Right lung (tissue), 2 donors: ENCODE measurements at regions not wholly inside any gene's neighbourhood (a gene's known extent, or its start where the extent isn't known, plus 50 kb on each side); places are given as distances from the start of the nearest gene placed in this dataset.

Experiments used
- DNase-seq, 2 donors: peaks; one replicate each; pipeline ENCODE4 v3.0.0-alpha.2; 2013

DNA sequence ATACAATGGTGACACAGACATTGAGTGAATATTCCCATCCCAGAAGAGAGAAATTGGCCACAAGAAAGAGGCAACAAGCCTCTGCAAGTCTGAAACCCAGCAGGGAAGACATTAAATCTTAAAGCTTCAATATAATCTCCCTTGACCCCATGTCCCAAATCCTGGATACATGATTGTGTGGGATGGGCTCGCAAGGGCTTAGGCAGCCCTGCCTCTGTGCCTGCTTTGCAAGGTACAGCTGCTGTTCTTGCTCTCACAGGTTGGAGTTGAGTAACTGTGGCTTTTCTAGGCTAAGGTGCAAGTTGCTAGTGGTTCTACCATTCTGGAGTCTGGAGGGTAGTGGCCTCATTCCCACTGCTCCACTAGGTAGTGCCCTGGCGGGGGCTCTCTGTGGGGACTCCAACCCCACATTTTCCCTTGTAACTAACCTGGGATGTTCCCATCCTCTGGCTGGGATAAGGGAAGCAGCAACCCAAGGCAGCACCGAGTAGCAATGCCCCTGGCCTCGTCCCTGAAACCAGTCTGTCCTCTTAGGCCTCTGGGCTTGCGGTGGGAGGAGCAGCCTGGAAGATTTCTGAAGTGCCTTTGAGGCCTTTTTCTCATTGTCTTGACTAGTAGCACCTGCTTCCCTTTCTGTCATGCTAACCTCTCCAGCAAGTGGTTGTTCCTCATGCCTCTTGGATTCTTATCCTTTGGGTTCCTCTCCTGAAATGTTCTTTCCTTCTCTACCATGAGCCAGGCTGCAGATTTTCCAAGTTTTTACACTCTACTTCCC is 90.0 kb downstream of the FAM174B start:
- no peak for DNase-seq

DNA sequence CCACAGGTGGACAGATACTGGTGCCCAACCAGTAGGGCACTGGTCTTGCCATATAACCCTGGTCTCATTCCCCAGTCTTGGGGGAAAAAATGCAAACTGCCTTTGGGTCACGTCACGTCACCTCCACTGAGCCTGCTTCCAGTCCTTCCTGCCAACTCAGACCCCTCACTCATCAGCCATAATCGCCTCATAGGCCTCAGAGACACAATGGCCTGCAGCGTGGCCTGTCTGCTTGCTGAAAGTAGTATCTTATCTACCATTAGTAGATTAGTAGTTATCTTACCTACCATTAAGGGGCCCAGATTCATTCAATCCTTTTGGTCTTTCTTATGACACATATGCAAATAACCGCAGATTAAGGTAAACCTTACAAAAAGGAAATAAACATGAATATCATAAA is 93.8 kb downstream of the FAM174B start:
- DNase-seq: no peak

DNA sequence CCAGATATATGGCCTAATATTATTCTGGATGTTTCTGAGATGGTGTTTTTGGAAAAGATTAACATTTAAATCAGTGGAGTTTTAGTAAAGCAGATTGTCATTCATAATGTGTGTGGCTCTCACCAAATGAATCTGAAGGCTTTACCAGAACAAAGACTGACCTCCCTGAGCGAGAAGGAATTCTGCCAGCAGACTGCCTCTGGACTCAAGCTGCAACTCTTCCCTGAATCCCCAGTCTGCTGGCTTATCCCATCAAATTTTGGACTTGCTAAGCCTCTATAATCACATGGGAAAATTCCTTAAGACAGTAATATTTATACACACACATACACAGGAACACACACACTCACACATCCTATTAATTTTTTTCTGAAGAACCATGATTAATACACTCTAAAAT is 102.3 kb downstream of the FAM174B start:
- DNase-seq: no peak

DNA sequence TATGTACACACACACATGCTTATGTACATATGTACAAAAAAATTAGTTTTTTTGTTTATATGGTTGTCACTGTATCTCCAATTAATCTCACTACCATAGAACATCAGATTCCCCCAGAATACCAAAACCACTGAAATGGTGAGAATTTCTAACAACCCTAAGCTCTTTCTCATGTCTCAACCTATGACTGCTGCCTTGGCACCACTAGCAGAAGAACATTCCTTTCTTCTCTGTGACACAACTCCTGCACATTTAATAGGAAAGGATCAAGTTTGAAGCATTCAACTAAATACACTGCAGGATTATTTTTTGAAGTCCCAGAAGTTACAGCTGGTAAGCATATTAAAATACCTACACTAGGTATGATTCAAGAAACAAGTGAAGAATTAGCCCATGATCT is 109.6 kb downstream of the FAM174B start:
- DNase-seq: no peak

DNA sequence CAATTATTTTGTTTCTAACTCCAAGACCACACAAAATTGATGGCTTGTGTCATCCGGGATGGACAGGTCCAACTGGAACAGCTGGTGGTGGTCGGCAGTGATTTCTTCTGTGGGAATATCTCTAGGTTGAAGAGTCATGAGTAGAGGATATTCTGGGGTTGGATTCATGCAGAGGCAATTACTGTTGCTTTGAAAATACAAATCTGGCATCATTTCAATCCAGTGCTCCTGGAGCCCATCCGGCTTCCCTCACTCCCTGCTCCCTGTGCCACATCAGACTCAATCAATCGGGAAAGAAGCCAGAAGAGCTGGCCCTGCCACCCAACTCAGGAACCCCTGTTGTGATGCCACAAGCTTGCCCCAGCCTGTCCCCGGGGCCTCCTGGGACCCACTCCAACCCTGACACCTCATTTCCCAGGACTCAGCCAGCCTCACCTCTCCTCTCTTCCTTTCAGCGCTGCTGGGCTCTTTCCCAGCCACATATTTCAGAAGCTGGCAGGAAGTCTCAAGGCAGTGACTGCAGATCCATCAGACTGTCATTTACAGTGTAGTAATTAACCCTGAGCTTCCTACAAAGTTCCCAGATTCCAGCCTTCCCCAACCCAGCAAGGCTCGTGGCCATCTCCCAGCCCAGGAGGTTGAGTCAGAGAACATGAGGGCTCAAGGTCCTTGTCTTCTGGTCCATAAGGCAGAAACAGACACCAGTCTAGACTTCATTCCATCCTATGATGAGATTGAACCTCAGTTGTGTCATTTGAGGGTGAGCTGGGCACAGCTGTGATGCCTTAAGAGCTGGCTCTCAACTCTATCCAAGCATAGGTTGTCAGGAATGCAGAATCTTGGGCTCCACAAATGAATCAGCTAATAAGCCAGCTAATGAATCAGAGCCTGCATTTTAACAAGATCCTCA is 114.0 kb downstream of the FAM174B start:
- DNase-seq: peak in 1 of 2 donors; percentile 69

DNA sequence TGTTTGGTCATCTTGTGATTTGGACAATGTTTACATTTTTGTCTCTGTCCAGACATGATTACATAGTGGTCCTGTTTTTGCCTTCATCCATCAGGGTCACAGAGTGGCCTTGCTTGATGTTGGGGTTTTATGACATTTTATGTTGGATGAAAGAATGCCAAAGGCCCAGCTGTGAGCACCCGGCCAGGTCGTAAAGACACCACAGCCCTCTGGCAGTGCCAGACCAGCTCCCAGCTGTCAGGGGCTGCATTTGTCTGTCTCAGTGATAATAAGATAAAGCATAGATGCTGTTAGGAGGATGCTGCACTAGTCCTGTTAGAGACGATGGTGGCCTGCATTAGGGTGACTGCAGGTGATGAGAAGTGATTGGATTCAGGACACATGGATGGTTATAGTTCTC is 117.5 kb downstream of the FAM174B start:
- no peak for DNase-seq

DNA sequence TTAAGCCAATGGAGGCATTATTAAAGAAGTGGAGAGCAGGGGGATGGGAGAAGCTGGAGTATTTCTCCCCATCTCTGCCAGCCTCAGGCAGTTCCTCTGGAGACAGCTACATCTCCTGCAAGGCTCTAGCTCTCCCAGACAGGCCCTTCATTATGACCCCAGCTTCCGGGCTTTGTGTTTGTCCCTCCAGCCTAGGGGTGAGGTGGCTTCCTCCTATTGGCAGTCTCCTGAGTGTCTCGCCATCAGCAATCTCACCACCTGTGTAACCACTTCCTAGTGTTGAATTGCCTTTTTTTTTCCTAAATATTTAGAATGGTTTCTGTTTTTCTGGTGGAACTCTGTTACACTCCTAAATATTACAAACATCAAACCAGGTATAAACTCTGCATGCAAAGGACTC is 122.3 kb downstream of the FAM174B start:
- DNase-seq: no peak

DNA sequence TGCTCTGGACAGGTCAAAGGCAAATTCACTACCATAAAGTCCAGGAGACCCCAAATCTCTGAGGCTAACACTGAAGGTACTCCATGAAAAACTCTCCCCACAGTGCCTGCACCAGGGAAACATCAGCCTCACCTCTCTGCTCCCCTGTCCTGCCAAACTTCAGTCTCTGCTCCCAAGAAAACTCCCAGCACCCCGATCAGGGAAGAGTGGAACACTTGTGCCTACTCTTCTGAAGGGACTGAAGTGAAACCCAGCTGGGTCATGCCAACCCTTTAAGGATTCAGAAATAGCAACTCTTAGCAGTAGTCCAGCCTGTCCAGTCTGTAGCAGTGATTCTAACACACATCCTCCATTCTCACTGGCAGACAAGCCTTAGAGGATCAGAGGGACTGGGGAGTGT is 124.2 kb downstream of the FAM174B start:
- no peak for DNase-seq

DNA sequence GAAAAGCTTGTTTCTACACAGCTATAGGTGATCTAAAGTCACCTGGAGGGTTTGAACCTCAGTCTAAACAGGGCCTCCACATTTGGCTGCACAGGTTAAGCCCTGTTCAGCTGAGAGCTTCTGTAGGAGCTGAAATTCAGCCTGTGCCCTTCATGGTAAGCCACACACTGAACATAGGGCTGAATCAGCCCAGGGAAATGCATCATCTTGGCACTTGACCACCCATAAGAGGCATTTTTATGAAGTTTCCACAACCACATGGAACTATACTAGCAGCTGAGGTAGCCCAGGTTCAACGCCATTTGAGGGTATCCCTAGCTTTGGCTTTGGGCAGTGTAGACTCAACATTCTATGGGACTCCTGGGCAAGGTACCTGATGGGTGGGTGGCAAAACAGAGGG is 126.8 kb downstream of the FAM174B start:
- DNase-seq: no peak

DNA sequence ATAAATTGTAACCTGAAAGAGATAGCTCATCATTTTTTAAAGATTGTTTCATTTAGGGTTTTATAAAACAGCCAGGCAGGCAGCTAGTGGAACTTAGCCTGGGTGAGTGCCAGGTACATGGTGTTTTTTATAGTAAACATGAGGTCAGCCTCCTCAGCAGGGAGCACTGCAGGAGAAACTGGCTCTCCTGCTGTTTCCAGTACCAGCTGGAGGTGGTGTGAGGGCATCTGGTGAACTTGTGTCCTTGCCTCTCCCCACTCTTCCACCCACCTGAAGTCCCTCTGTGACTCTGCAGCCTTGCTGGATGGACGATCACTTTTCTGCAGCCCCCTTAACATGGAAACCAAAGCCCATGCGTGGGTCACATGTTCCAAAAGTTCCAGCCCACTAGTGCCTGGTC is 128.4 kb downstream of the FAM174B start:
- no peak for DNase-seq

DNA sequence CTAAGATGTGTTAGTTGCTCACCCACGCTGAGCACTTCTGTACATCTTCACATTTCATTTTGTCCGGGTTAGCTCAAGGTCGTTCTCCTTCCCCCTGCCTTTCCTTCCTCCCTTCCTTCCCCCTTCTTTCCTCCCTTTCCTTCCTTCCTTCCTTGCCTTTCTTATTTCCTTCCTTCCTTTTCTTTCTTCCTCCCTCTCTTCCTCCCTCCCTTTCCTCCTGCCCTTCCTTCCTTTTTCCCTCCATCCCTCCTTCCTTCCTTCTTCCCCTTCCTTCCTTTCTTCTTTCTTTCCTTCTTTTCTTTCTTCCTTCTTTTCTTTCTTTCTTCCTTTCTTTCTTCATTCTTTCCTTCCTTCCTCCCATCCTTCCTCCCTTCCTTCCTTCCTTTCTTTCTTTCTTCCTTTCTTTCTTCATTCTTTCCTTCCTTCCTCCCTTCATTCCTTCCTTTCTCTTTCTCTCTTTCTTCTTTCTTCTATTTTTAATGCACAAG is 129.8 kb downstream of the FAM174B start:
- no peak for DNase-seq

DNA sequence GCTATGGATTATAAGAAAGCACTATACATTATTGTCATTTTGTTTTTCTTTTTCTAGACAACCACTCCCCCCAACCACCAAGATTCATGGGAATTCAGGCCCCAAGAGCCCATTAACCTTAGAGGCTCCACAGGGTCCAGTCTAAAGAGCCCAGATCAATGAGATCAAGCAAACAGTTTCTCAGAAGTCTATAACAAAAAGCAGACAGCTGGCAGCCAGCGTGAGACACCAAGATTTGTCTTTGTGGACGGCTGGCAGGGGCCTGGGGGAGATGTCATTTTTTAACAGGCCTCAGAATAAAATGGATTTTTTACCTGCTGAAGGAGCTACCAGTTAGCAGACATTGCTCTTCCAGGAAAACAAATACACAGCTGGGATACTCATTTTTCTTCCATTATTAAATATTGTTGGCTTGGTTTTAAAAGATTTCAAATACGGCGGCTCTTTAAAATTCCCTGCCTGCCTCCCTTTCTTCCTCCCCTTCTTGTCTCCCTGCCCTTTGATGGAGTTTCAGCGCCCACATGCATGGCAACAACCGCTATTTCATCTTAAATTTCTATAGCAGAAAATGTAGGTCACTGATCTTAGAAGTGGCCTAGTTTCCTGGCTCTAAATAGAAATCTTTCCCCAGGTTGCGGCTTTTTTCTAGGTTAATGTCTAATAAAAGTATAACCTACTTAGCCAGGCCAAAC is 130.6 kb downstream of the FAM174B start:
- no peak for DNase-seq

DNA sequence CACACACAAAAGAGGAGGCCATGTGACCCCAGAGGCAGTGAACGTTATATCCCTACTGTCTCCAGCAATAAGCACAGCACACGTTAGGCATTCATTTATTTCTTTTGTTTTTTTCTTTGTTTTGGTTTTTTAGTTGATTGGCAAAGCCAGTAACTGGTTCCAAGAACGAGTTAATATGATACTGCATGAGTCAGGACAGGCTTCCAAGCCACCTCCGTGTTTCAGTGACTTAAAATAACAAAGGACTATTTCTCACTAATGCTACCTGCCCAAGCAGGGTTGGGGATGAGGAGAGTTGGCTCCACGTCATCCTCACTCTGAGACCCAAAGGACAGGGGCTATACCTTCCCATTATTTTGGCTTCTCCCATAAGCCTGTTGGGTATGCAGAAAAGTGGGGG is 130.5 kb downstream of the ST8SIA2 start:
- DNase-seq: no peak

DNA sequence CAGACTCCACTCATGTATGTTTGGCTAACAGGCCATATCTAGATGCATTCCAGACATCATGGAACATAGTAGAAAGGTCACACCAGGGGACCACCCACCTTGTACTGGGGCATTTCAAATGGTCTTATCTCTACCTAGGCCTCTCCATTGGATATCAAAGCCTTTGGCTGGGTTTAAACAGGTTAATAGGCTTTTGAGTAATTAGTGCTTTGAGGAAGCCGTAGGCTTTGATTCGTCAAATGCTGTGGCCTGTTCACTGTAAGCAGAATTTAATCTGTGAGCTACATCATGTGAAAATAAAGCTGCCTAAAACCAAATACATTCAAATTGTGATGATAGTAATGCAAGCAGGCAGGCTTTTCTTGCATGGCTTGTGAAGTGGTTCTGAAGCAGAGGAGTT is 129.5 kb downstream of the ST8SIA2 start:
- no peak for DNase-seq

DNA sequence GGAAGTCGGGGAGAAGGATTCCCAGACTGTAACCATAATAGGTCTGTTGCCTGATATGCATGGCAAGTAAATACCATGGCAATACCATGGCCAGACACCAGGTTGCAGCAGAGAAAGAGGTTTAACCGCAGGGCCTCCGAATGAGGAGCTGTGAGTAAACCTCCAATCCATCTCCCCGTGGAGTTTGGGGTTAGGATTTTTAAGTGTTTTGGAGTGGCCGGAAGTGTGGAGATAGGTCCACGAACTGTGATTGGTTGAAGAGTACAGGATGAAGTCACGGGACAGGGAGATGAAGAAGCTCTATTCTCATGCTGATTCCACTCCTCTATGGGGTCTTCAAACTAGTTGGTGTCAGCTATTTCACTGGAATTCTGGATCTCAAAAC is 127.9 kb downstream of the ST8SIA2 start:
- DNase-seq: peak; percentile 82 to 87

DNA sequence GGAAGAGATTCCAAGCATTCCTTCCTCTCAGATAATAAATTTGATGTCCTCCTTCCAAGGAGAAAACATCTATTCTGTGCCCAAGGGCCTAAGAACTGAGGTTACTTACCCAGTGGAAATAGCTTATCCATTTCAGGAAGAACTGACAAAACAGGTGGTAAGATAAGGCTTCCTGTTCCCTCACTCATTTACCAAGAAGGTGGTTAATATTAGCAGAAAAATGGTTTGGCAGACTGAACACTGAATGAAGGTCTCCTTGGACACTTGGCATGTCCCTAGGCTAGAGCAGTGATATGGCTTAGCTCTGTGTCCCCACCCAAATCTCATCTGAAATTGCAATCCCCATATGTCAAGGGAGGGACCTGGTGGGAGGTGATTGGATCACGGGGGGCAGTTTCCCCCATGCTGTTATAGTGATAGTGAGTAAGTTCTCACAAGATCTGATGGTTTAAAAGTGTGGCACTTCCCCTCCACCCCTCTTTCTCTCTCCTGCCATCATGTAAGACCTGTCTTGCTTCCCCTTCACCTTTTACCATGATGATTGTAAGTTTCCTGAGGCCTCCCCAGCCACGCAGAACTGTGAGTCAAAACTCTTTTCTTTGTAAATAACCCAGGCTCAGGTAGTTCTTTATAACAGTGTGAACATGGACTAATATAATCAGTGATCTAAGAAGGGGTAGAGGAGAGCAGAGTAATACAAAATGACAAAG is 127.4 kb downstream of the ST8SIA2 start:
- no peak for DNase-seq

DNA sequence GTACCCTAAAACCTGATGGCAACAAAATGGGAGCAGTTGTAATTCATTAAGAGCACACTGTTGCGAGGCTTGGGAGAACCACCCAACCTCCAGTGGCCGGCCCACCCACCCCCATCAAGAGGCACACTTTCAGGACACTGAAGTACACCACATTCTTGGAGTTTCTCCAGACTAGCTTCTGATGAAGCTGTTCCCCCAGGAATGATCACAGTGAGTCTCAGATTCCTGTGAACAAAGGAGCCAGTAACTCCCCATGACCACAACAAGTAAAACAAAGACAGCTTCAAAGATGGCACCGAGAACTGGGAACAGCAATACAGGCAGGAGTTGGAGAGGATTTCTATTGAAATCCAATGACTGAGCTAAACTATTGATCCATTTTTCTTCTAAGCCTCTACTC is 126.0 kb downstream of the ST8SIA2 start:
- no peak for DNase-seq
